ENCODE measurements at regions not wholly inside any gene's neighbourhood (a gene's known extent, or its start where the extent isn't known, plus 50 kb on each side); places are given as distances from the start of the nearest gene placed in this dataset.

- POLR2A ChIA-PET = no interaction called here
- no peak for DNase-seq (ENCODE audit: extremely low spot score)
- TF ChIP-seq ELF4 (IDR thresholded peaks at IDR 0.05) (no peak), NFRKB (IDR thresholded peaks at IDR 0.05) (no peak), SP1 (IDR thresholded peaks at IDR 0.05) (no peak), BHLHE40 (IDR thresholded peaks at IDR 0.05; ENCODE audit: borderline replicate concordance) (no peak), CTBP1 (IDR thresholded peaks at IDR 0.05; ENCODE audit: borderline replicate concordance) (no peak), ARNT (IDR thresholded peaks at IDR 0.05) (no peak), PKNOX1 (IDR thresholded peaks at IDR 0.05) (no peak), FOXA1 (IDR thresholded peaks at IDR 0.05) (no peak), TARDBP (IDR thresholded peaks at IDR 0.05) (no peak)
- CTCF ChIA-PET = no interaction called here
These were observed 1070.8 kb downstream of the IGSF11 start for GRCh38 chr3:117963858-117964257.

- POLR2A ChIA-PET = no interaction called here
- CTCF ChIA-PET = no interaction called here
- no peak for DNase-seq (ENCODE audit: extremely low spot score)
- TF ChIP-seq BHLHE40 (IDR thresholded peaks at IDR 0.05; ENCODE audit: borderline replicate concordance) (no peak), FOXA1 (IDR thresholded peaks at IDR 0.05) (no peak), L3MBTL2 (conservative IDR thresholded peaks at IDR 0.05) (no peak), FOXK2 (IDR thresholded peaks at IDR 0.05) (no peak)
These were observed 1069.8 kb downstream of the IGSF11 start for GRCh38 chr3:117964814-117965213.

GRCh38 chr3:117977504-117978228, 1057.0 kb downstream of the IGSF11 start:
- ChIA-PET POLR2A (no interaction called here), CTCF (no interaction called here)
- no peak for DNase-seq (ENCODE audit: extremely low spot score)
- TF ChIP-seq FOXM1 (IDR thresholded peaks at IDR 0.05; ENCODE audit: borderline replicate concordance) = no peak
- TF ChIP-seq FOXK2 (IDR thresholded peaks at IDR 0.05) = no peak
- no peak for TF ChIP-seq TARDBP (IDR thresholded peaks at IDR 0.05)
- no peak for TF ChIP-seq LEF1 (IDR thresholded peaks at IDR 0.05; ENCODE audit: borderline replicate concordance)
- no peak for TF ChIP-seq BHLHE40 (IDR thresholded peaks at IDR 0.05; ENCODE audit: borderline replicate concordance)
- no peak for TF ChIP-seq NFRKB (IDR thresholded peaks at IDR 0.05)
- TF ChIP-seq ELF4 (IDR thresholded peaks at IDR 0.05) = no peak
- no peak for TF ChIP-seq HDGF (IDR thresholded peaks at IDR 0.05; ENCODE audit: borderline replicate concordance)
- no peak for TF ChIP-seq PKNOX1 (IDR thresholded peaks at IDR 0.05)
- TF ChIP-seq L3MBTL2 (conservative IDR thresholded peaks at IDR 0.05) = no peak
- no peak for TF ChIP-seq FOXA1 (IDR thresholded peaks at IDR 0.05)

GRCh38 chr3:117979466-117979865, 1055.2 kb downstream of the IGSF11 start:
- no peak for TF ChIP-seq SUZ12 (IDR thresholded peaks at IDR 0.05)
- no peak for TF ChIP-seq FOXM1 (IDR thresholded peaks at IDR 0.05; ENCODE audit: borderline replicate concordance)
- no peak for TF ChIP-seq LEF1 (IDR thresholded peaks at IDR 0.05; ENCODE audit: borderline replicate concordance)
- POLR2A ChIA-PET = no interaction called here
- no peak for DNase-seq (ENCODE audit: extremely low spot score)
- CTCF ChIA-PET = interaction anchor here (0.8 kb wide), 1 partner anchor 18 kb away, joined by 3 read pairs; no protein-coding TSS in a partner anchor

GRCh38 chr3:117987256-117987655, 1047.4 kb downstream of the IGSF11 start:
- no peak for TF ChIP-seq ELF4 (IDR thresholded peaks at IDR 0.05)
- TF ChIP-seq BHLHE40 (IDR thresholded peaks at IDR 0.05; ENCODE audit: borderline replicate concordance) = no peak
- no peak for TF ChIP-seq L3MBTL2 (conservative IDR thresholded peaks at IDR 0.05)
- TF ChIP-seq ARNT (IDR thresholded peaks at IDR 0.05) = no peak
- TF ChIP-seq FOXK2 (IDR thresholded peaks at IDR 0.05) = no peak
- no peak for TF ChIP-seq FOXA1 (IDR thresholded peaks at IDR 0.05)
- no peak for TF ChIP-seq PKNOX1 (IDR thresholded peaks at IDR 0.05)
- no peak for TF ChIP-seq ZNF384 (IDR thresholded peaks at IDR 0.05)
- no peak for TF ChIP-seq NFRKB (IDR thresholded peaks at IDR 0.05)
- no peak for TF ChIP-seq HDGF (IDR thresholded peaks at IDR 0.05; ENCODE audit: borderline replicate concordance)
- no peak for TF ChIP-seq SP1 (IDR thresholded peaks at IDR 0.05)
- no peak for TF ChIP-seq SUZ12 (IDR thresholded peaks at IDR 0.05)
- TF ChIP-seq CTBP1 (IDR thresholded peaks at IDR 0.05; ENCODE audit: borderline replicate concordance) = no peak
- no peak for TF ChIP-seq TARDBP (IDR thresholded peaks at IDR 0.05)
- TF ChIP-seq LEF1 (IDR thresholded peaks at IDR 0.05; ENCODE audit: borderline replicate concordance) = no peak
- no peak for TF ChIP-seq FOXM1 (IDR thresholded peaks at IDR 0.05; ENCODE audit: borderline replicate concordance)
- no peak for DNase-seq (ENCODE audit: extremely low spot score)
- CTCF ChIA-PET = interaction anchor here (1.7 kb wide), 1 partner anchor 10 kb away, joined by 5 read pairs; no protein-coding TSS in a partner anchor
- POLR2A ChIA-PET = no interaction called here

- POLR2A ChIA-PET = no interaction called here
- DNase-seq (ENCODE audit: extremely low spot score) = no peak
- CTCF ChIA-PET = no interaction called here
- no peak for TF ChIP-seq SP1 (IDR thresholded peaks at IDR 0.05)
- no peak for TF ChIP-seq TARDBP (IDR thresholded peaks at IDR 0.05)
- TF ChIP-seq NFRKB (IDR thresholded peaks at IDR 0.05) = no peak
- TF ChIP-seq CTBP1 (IDR thresholded peaks at IDR 0.05; ENCODE audit: borderline replicate concordance) = no peak
- no peak for TF ChIP-seq HDGF (IDR thresholded peaks at IDR 0.05; ENCODE audit: borderline replicate concordance)
- TF ChIP-seq PKNOX1 (IDR thresholded peaks at IDR 0.05) = no peak
- no peak for TF ChIP-seq LEF1 (IDR thresholded peaks at IDR 0.05; ENCODE audit: borderline replicate concordance)
- TF ChIP-seq ZNF384 (IDR thresholded peaks at IDR 0.05) = no peak
- TF ChIP-seq FOXM1 (IDR thresholded peaks at IDR 0.05; ENCODE audit: borderline replicate concordance) = no peak
- TF ChIP-seq ARNT (IDR thresholded peaks at IDR 0.05) = no peak
- TF ChIP-seq SUZ12 (IDR thresholded peaks at IDR 0.05) = no peak
- TF ChIP-seq FOXA1 (IDR thresholded peaks at IDR 0.05) = no peak
- no peak for TF ChIP-seq ELF4 (IDR thresholded peaks at IDR 0.05)
- TF ChIP-seq L3MBTL2 (conservative IDR thresholded peaks at IDR 0.05) = no peak
- TF ChIP-seq FOXK2 (IDR thresholded peaks at IDR 0.05) = no peak
- TF ChIP-seq BHLHE40 (IDR thresholded peaks at IDR 0.05; ENCODE audit: borderline replicate concordance) = no peak
These were observed 1044.7 kb downstream of the IGSF11 start for GRCh38 chr3:117989982-117990381.
